Hepatic stellate cell (primary cell): ENCODE measurements at regions not wholly inside any gene's neighbourhood (a gene's known extent, or its start where the extent isn't known, plus 50 kb on each side); places are given as distances from the start of the nearest gene placed in this dataset.
"Not testable (repeated sequence)": the region's sequence is repeated elsewhere in the genome, so short reads cannot be mapped to it uniquely, and the experiment has no call there.

ENCODE experiments used
- DNase-seq: peaks from one replicate; pipeline ENCODE4 v3.0.0; 2011; ENCODE audit warnings: low spot score

GRCh38 chr4:175281894-175282293 is 363.7 kb downstream of the ADAM29 start:
- no peak for DNase-seq

DNA sequence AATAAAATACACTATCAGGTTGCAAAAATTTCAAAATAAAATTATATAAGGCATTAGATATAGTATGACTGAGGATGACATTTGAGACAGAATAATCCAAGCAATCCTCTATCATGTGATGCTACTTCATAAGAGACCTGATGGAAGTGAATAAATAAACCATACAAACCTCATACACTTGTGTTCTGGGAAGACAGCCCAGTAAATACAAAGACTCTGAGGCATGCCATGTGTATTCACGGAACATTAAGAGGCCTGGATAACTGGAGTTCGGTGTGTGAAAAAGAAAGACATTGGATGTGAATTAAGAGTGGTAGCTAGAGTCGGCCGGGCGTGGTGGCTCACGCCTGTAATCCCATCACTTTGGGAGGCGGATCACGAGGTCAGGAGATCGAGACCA is 364.2 kb downstream of the ADAM29 start:
- DNase-seq = no peak

DNA sequence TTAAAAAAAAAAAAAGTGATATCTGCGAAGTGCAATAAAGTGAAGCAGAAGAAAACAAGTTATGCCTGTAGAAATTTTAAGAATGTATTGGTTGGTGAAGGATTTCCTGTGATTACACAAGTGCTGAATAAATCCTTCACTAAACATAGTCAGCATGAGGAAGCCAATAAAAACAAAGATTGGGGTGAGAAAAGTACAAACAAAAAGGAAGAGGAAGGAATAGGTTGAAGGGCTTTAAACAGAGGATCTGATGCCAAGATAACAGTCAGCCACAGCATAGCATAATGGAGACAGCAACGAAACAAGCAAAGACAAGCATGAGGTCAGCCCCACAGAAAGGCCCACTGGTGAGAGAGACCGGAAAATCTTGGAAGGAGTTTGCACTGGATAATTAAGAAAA is 372.2 kb downstream of the ADAM29 start:
- DNase-seq = no peak

GRCh38 chr4:175297965-175298565 is 379.9 kb downstream of the ADAM29 start:
- DNase-seq = no peak

GRCh38 chr4:175306436-175306835 is 388.3 kb downstream of the ADAM29 start:
- DNase-seq = no peak

GRCh38 chr4:175307326-175307725 is 389.2 kb downstream of the ADAM29 start:
- DNase-seq = no peak

DNA sequence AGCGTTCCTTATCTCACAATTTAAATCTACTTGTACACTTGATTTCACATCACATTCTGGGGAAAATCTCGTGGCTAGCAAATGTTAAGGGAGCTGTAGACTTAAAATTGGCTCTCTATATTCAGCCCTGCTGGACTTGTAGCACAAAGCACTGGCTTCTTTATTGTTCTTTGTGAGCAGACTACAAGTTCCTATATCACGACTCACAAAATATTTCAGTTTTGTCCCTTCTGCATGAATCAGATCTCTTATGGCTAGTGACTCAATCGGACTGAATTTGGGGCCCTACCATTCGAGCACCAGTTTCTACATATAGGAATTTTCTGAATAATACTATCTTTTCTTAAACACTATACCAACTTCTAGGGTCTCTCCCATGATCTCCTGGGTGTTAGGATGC is 390.1 kb downstream of the ADAM29 start:
- peak; percentile 20 for DNase-seq

DNA sequence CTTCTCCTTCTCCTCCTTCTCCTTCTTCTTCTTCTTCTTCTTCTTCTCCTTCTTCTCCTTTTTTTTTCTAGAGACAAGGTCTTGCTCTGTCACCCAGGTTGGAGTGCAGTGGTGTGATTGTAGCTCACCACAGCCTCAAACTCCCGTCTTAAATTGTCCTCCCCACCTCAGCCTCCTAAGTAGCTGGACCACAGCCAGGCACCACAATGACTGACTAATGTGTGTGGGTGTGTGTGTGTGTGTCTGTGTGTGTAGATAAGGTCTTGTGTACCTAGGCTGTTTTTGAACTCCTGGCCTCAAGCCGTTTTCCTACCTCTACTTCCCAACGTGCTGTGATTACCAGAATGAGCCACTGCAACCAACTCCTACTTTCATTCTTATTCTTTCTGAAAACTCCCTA is 390.9 kb downstream of the ADAM29 start:
- DNase-seq = no peak

GRCh38 chr4:175325230-175325629 is 407.1 kb downstream of the ADAM29 start:
- no peak for DNase-seq

GRCh38 chr4:175326796-175327195 is 408.6 kb downstream of the ADAM29 start:
- no peak for DNase-seq

GRCh38 chr4:175330236-175330635 is 412.1 kb downstream of the ADAM29 start:
- DNase-seq = no peak

DNA sequence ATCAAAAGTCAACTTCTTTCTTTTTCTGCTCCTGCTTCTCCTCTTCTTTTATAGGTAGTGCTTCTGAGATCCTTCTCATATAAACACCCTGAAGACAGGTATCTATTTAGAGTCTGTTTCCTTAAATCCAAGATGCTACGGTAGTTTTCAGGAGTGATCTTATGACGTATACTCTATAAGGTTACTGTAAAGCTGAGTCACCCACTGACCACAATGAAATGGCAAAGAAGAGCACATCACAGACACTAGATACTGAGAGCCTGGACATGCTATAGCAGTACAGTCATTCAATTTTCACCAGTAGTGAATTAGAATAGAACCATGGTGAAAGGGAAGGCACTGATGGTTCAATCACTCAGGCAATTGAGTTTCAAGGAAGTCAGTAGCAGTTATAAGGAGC is 412.5 kb downstream of the ADAM29 start:
- DNase-seq = peak; percentile 7

- no peak for DNase-seq
Observed at GRCh38 chr4:175335331-175335730, 417.2 kb downstream of the ADAM29 start.

- not testable (repeated sequence) for DNase-seq
Observed at GRCh38 chr4:175336570-175336969, 418.4 kb downstream of the ADAM29 start.

DNA sequence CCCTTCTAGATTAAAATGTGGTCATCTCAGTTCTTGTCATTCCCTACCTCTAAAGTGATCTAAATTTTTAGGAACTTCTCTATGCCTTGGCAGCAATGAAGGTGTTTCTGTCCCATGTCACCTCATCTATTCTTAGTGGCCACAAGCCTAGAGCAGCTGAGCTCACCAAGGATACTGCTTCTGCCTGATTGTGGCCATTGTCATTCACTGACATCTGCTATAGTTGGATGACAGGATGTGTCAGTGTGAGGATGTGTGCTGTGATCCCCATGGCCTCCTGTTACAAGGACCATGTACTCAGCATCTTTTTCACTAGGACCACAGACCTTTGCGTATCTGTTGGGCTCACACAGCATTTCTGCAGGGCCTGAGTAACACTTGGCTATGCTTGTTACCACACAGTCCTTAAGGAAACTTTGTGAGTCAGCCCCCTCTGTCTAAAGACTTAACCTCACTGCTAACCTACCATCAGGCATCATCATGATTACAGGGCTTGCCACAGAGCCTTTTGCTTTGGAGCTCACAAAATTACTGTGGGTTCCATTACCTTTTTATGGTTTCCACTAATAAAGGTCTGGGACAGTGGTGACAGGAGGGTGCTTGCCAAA is 421.0 kb downstream of the ADAM29 start:
- peak; percentile 4 for DNase-seq

- DNase-seq = no peak
Observed at GRCh38 chr4:175341203-175341755, 423.1 kb downstream of the ADAM29 start.

DNA sequence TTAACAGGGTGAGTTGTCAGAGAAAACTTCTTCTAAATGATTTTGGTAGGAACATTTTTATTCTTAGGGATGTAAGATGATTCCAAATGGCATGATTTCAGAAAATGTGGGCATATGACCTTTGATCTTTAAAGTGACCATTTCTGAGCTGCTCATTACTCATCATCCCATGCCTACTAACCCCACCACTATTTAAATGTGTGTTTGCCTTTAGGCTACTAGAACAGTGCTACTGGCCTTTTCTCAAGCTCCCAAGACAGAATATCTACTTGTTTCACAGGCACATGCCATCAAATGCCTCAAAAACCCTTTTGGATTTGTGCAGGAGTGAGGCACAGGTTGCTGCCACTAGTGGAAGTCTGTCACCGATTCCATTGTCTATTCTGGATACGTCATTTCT is 428.2 kb downstream of the ADAM29 start:
- no peak for DNase-seq

DNA sequence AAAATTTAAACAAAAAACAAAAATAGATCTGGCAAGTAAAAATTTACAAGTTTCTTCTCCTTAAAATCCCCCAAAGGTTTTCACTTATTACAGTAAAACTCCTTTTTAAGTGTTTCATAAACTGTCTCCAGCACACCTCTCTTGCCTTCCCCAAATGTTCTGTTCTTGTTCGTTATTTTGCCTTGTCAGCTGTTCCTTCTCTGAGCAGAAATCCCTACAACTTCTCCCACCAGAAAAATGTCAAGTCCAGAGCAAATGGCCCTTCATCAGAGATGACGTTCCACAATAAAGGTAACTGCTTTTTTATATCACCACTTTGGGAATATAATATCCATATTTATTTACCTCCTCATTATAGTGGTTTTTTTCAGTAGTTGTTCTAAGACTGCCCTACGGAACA is 432.1 kb downstream of the ADAM29 start:
- DNase-seq = no peak

DNA sequence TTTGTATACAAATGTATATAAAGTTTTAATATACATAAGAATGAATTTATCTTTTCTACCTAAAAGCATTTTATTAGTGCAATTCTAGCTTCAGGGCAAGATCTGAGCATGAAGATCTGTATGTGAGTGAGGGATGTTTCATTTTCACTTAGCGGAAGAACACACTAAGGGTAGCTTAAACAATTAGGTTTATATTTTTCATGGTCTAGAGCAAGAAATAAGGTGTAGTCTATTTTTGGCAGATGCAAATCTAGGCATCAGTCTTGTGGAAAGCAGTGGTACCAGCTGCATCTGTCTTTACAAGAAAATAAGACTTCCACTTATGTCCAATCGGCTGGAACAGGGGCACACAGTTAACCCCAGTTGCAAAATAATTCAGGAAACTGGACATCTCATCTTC is 433.3 kb downstream of the ADAM29 start:
- DNase-seq = no peak

DNA sequence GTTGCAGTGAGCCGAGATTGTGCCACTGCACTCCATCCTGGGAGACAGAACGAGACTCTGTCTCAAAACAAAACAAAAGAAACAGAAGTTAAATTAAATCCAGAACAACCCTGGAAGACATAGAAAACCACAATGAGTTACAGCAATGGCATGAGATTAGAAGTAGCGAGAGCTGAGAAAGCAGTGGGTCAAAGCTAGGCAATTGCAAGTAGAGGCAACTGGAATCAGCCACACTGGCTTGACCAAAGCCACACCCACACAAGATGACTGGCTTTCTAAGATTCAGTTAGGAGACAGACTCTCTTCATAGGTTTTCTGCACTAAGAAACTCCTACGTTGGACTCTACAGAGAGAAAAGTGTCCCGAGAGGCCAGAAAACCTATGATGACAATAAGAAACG is 443.0 kb downstream of the GPM6A start:
- DNase-seq = peak; percentile 35

DNA sequence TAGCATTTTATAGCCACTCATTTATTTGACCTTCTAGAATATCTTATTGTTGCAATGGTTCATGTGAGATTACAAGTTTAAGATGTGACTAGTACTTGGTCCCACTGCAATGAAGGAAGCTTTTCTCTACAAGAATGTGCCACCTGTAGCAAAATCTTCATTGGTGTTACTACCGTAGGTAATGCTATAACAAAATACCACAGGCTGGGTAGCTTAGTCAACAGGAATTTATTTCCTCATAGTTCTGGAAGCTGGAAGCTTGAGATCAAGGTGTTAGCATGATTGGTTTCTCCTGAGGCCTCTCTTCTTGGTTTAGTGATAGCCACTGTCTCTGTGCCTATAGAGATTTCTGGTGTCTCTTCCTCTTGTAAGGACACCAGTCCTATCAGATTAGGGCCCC is 441.0 kb downstream of the GPM6A start:
- DNase-seq = no peak

- DNase-seq = peak; percentile 12
Observed at GRCh38 chr4:175373031-175373430, 439.0 kb downstream of the GPM6A start.

DNA sequence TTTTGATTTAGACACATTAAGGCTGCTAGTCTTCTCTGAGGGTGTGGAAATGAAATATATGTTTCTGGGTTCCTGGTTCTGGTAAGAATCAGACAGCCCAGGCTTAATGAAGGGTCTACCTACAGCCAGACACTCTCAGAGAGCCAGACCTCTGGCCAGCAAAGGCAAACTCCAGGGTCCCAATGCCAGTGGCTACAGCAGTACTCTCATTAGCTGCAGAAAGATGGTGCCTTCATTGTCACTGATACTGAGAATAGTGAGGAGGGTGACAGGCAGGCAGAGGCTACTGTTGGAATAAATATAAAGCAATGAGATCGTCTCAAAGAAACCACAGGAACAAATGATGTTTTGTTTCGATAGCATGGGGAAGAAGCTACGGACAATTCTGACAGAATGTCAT is 437.6 kb downstream of the GPM6A start:
- DNase-seq = no peak
